ENCODE measurements at regions not wholly inside any gene's neighbourhood (a gene's known extent, or its start where the extent isn't known, plus 50 kb on each side); places are given as distances from the start of the nearest gene placed in this dataset.

DNA sequence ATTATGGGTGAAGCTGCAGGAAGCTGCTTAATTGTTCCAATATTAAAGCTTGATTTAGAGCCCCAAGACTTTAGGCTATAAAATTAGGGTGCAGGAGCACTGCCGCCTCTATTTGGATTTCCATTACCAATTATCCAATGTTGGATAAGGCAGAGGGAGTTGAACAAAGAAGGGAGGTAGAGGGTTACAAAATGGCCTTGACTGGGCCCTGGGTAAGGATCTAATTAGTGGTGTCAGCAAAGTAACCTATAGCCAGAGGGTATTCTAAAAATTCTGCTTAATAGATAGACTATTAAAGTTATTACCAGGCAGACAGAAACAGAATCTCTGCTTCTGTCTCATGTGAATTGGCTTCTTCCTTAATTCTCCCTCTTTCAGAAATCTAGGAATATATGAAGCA, 50.3 kb upstream of the DPPA4 start:
- 80% methylated on average over 1 of the region's 1 CpG; no CpG with 5 or more reads in 1 of the 2 experiments for WGBS, 2 experiments (ENCODE audit: extremely low coverage in 1 of 2, insufficient coverage in 1 of 2, insufficient read length in 1 of 2, insufficient replicate concordance in 2 of 2, low coverage in 1 of 2, low lambda C conversion rate in 2 of 2, missing lambda C conversion rate in 1 of 2)
- TF ChIP-seq RFX5 (IDR thresholded peaks at IDR 0.05; ENCODE audit: borderline replicate concordance, low read depth, low read length) (no peak), MAFK (IDR thresholded peaks at IDR 0.05; ENCODE audit: low read depth, low read length) (no peak), TAF7 (optimal IDR thresholded peaks at IDR 0.05; ENCODE audit: borderline replicate concordance, low read depth, low read length) (no peak), TCF12 (IDR thresholded peaks at IDR 0.05; ENCODE audit: low read depth, low read length) (no peak), HDAC6 (IDR thresholded peaks at IDR 0.05; ENCODE audit: low read depth, low read length) (no peak)
- TF ChIP-seq, protein P1, sequence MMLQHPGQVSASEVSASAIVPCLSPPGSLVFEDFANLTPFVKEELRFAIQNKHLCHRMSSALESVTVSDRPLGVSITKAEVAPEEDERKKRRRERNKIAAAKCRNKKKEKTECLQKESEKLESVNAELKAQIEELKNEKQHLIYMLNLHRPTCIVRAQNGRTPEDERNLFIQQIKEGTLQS (IDR thresholded peaks at IDR 0.05; ENCODE audit: insufficient read depth, low read depth, low read length), result no peak

More for the DNA sequence above, 50.3 kb upstream of the DPPA4 start:
- Histone ChIP-seq H2BK15ac (ENCODE audit: low read length) (no peak overlapping the region), H2BK12ac (ENCODE audit: low read depth, low read length) (no peak overlapping the region), H3K4ac (replicated peaks; ENCODE audit: insufficient read length, low read depth, low read length) (no peak overlapping the region), H3K9ac (replicated peaks in 1 of 4; ENCODE audit: extremely low read depth in 1 of 4, low read depth in 3 of 4, low read length in 3 of 4) (no peak overlapping the region), H3K14ac (ENCODE audit: insufficient read length) (no peak overlapping the region), H2AFZ (ENCODE audit: low read length) (no peak overlapping the region), H3K4me2 (ENCODE audit: insufficient read depth in 1 of 2, low read depth in 2 of 2, low read length in 2 of 2) (no peak overlapping the region), H3K9me3 (ENCODE audit: insufficient read depth in 2 of 2, low read depth in 1 of 2, low read length in 1 of 2) (no peaks in the 10 kb centered on the region), H4K91ac (replicated peaks; ENCODE audit: insufficient read length, low read length) (no peak overlapping the region), H3K23me2 (ENCODE audit: low read depth, low read length) (peaks cover 5% of the 10 kb centered on the region; the same call in 1 of the 2 replicates), H2BK5ac (ENCODE audit: low read depth, low read length) (no peak overlapping the region), H3K23ac (ENCODE audit: insufficient read length) (no peak overlapping the region), H3K36me3 (ENCODE audit: control insufficient read depth in 2 of 4, insufficient read depth in 4 of 4, low read length in 3 of 4) (no peaks in the 10 kb centered on the region), H4K8ac (ENCODE audit: extremely low read depth, insufficient read depth, low read length) (no peak overlapping the region), H4K5ac (ENCODE audit: insufficient read length, low read depth, low read length) (no peak overlapping the region), H3K27ac (ENCODE audit: low read depth, low read length) (no peak overlapping the region), H2BK20ac (ENCODE audit: low read length) (no peak overlapping the region), H3K18ac (ENCODE audit: extremely low read depth, low read length) (no peak overlapping the region), H3K56ac (replicated peaks; ENCODE audit: insufficient read length, low read depth, low read length) (no peak overlapping the region), H4K20me1 (replicated peaks in 1 of 2; ENCODE audit: control insufficient read depth in 1 of 2, insufficient read depth in 2 of 2, low read length in 2 of 2) (peaks cover 0 to 1% of the 10 kb centered on the region in 2 experiments), H3K4me3 (ENCODE audit: extremely low read depth in 1 of 4, insufficient read depth in 2 of 4, low read depth in 3 of 4, low read length in 4 of 4) (no peak overlapping the region), H3K4me1 (replicated peaks in 1 of 4; ENCODE audit: control insufficient read depth in 3 of 4, insufficient read depth in 4 of 4, low read length in 3 of 4) (peaks cover 0 to 4% (median 1%) of the 10 kb centered on the region in 4 experiments; a peak in 2 of 7 replicates), H3K79me2 (ENCODE audit: control insufficient read depth in 1 of 2, insufficient read depth in 2 of 2, low read length in 2 of 2) (no peaks in the 10 kb centered on the region), H2AK5ac (ENCODE audit: low read depth, low read length) (no peak overlapping the region), H2BK120ac (replicated peaks; ENCODE audit: low read depth, low read length) (no peak overlapping the region), H3K27me3 (replicated peaks in 1 of 4; ENCODE audit: control insufficient read depth in 3 of 4, extremely low read depth in 1 of 4, insufficient read depth in 3 of 4, low read length in 3 of 4) (no peaks in the 10 kb centered on the region), H3K79me1 (ENCODE audit: low read depth, low read length) (no peaks in the 10 kb centered on the region)
- no peak for DNase-seq (ENCODE audit: low read depth in 1 of 2, low spot score in 2 of 2)
- ChIA-PET POLR2A (ENCODE audit: partially characterized antibody) (no interaction called here), CTCF (ENCODE audit: partially characterized antibody) (interaction anchor here (0.6 to 1.6 kb wide), 4 partner anchors 9 to 263 kb away, joined by 3 to 6 read pairs (median 4); no protein-coding TSS in a partner anchor)
- FAIRE-seq, result no peak

Data from H1 (cell line).